HG02973 (cell line): ENCODE measurements at regions not wholly inside any gene's neighbourhood (a gene's known extent, or its start where the extent isn't known, plus 50 kb on each side); places are given as distances from the start of the nearest gene placed in this dataset.

ENCODE experiments used
- ATAC-seq: cut with Tn5 transposase; IDR thresholded peaks from one replicate; pipeline ENCODE4 v1.9.1; 2021; ENCODE audit warnings: moderate library complexity; ENCODE audit not compliant: unreplicated experiment

GRCh38 chr11:92885600-92885999 lies 83.9 kb upstream of the MTNR1B start:
- ATAC-seq = no peak

- ATAC-seq = peak; percentile 72
Measured at GRCh38 chr11:92886243-92886905, 83.1 kb upstream of the MTNR1B start.

GRCh38 chr11:92888696-92889095 lies 80.8 kb upstream of the MTNR1B start:
- ATAC-seq = no peak

- ATAC-seq = no peak
Measured at GRCh38 chr11:92890846-92891245, 78.6 kb upstream of the MTNR1B start.

- no peak for ATAC-seq
Measured at GRCh38 chr11:92892802-92893684, 76.4 kb upstream of the MTNR1B start.

GRCh38 chr11:92894197-92894596 lies 75.3 kb upstream of the MTNR1B start:
- no peak for ATAC-seq

GRCh38 chr11:92897487-92897886 lies 72.0 kb upstream of the MTNR1B start:
- ATAC-seq = no peak

GRCh38 chr11:92902417-92902816 lies 67.0 kb upstream of the MTNR1B start:
- ATAC-seq = no peak

- ATAC-seq = no peak
Measured at GRCh38 chr11:92907671-92908070, 61.8 kb upstream of the MTNR1B start.

GRCh38 chr11:92909214-92909613 lies 60.2 kb upstream of the MTNR1B start:
- no peak for ATAC-seq

GRCh38 chr11:92911478-92911877 lies 58.0 kb upstream of the MTNR1B start:
- no peak for ATAC-seq

- ATAC-seq = no peak
Measured at GRCh38 chr11:92915551-92915950, 53.9 kb upstream of the MTNR1B start.

- ATAC-seq = no peak
Measured at GRCh38 chr11:92916299-92916698, 53.2 kb upstream of the MTNR1B start.

- ATAC-seq = no peak
Measured at GRCh38 chr11:92917927-92918326, 51.5 kb upstream of the MTNR1B start.

- no peak for ATAC-seq
Measured at GRCh38 chr11:92919048-92919447, 50.4 kb upstream of the MTNR1B start.
